M059J (cell line): ENCODE measurements at regions not wholly inside any gene's neighbourhood (a gene's known extent, or its start where the extent isn't known, plus 50 kb on each side); places are given as distances from the start of the nearest gene placed in this dataset.
"Not testable (repeated sequence)": the region's sequence is repeated elsewhere in the genome, so short reads cannot be mapped to it uniquely, and the experiment has no call there.

ENCODE experiments used
- DNase-seq: peaks from one replicate; pipeline ENCODE4 v3.0.0-alpha.2; 2012; ENCODE audit warnings: low read depth

DNA sequence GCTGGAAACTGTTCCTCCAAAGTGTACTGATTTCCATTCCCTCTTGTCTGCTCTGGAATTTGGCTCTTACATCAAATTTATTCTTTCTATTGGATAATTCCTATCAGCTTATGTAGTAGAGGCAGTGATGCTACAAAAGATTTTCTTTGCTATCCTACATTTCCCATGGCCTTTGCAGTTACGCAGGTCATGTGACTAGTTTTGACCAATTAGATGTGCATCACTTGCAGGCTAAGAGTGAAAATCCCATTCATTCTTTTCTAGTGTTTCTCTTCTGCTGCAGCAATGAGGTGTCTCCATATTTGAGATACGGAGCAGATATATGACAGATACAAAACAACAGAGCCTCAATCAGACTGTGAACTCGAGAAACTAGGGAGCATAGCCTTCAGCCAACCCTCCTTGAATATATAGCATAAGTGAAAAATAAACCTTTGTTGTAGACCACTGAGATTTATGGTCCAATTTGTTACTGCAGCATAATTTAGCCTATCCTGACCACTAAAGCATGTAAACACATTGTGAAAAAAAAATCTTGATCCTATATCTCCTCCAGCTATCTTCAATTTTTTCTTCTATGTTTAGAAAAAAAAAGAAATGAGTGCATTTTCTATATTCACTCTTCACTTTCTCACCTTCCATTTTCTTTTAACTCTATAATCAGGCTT lies 102.0 kb downstream of the HNMT start:
- DNase-seq: no peak

DNA sequence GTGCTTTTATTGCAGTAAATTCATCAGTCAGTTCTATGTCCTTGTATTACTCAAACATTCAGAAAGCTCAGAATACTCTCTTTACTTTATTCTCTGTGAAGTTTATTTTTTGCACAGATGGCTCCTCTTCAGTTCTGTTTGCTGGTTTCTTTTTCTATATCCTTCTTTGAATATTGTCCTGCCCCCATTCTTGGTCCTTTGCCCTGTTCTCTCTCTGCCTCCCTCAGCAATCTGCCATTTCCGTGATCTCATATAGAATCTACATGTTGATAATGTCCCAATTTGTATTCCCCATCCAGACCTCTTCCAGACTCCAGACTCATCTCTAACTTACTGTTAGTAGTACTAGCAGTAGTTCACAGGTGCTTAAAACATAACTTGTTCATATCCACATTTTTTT lies 102.6 kb downstream of the HNMT start:
- no peak for DNase-seq

GRCh38 chr2:138068669-138069068 lies 104.4 kb downstream of the HNMT start:
- DNase-seq: not testable (repeated sequence)

- peak; percentile 20 for DNase-seq
Observed at GRCh38 chr2:138071042-138071719, 106.9 kb downstream of the HNMT start.

GRCh38 chr2:138071720-138072719 lies 107.7 kb downstream of the HNMT start:
- peak; percentile 99 for DNase-seq

DNA sequence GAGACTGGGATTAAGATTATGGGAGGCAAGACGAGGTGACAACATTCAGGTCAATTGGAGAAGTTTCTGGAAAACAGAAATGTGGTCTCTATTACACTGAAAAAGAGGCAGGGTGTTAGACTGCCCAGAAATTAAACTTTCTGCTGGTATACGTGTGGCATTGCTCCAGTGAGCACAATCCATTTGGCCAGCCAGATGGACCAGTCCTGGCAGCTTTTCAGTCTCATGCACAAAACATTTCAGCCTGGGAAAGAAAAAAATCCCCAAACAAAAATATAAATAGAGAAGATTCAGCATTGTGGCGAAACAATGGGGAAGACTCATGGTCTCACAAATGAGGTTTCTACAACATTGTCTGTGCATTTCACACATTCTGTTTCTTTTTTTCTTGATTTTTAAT lies 113.9 kb downstream of the HNMT start:
- DNase-seq: no peak

DNA sequence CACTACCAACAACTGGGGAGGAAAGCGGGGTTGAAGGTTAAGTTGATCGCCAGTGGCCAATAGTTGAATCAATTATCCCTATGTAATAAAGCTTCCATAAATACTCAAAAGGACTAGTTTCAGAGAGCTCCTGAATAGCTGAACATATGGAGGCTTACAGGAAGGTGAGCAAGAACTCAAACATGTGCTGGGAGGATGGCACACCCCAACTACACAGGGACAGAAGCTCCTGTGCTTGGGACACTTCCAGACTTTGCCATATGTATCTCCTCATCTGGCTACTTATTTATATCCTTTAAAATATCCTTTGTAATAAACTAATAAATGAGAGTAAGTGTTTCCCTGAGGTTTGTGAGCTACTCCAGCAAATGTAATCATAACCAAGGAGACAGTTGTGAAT lies 115.7 kb downstream of the HNMT start:
- DNase-seq: no peak

DNA sequence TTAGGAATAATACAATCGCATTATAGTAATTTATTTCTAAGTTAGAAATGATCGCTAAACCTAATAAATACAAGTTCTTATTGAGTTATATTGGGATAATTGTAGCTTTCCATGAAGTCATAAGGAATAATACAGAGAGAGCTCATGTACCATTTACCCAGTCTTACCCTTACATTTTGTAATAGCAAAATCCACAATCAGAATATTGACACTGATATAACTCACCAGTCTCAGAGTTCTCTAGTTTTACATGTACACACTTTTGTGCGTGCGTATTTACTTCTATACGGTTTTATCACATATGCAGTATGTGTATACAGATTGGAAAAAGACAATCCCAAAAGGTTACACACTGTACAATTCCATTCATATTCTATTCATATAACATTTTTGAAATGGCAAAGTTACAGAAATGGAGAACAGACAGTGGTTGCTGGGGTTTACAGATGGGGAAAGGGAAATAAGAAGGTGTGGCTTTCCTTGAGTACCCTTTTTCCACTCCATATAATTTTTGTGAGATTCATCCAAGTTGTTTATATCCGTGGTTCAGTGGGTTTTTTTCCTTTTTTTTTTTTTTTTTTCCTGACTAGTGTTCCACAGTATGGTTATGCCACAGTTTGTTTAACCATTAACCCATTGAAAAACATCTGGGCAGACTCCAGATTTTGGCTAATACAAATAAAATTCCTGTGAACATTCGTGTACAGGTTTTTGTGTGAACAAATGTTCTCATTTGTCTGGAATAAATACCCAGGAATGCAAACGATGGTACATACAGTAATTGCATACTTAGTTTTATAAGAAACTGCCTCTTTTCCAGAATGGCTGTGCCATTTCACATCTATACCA lies 117.2 kb downstream of the HNMT start:
- DNase-seq: no peak

DNA sequence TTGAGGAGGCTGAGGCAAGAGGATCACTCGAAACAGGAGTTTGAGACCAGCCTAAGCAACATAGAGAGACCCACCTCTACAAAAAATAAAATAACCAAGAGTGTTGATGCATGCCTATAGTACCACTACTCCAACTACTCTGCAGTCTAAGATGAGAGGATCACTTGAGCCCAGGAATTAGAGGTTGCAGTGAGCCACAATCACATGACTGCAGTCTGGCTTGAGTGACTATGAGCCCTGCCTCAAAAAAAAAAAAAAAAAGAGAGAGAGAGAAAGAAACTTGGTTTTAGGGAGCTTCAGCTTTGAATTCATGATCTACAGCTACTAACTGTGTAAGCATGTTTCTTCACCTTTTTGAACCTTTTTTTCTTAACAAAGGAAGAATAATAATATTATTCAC lies 119.9 kb downstream of the HNMT start:
- peak; percentile 25 for DNase-seq

GRCh38 chr2:138085441-138085840 lies 121.2 kb downstream of the HNMT start:
- DNase-seq: peak; percentile 73

DNA sequence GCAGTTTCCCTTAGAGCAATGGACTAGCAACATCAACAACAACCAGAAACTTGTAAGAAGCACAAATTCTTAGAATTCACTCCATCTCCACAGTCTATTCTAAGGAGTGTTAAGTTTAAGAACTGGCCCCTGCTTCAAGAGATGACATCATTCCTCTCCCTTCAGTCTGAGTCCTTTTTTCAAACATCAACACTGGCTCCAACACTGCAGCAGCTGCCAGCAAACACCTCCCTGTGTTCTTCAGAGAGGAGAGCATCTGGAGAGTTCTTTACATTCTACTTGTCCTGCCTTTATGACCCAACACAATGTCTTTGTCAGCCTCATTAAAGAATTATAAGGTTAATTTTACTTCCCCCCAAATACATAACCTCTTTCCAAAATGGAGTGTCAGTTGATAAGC lies 122.3 kb downstream of the HNMT start:
- peak; percentile 46 for DNase-seq

DNA sequence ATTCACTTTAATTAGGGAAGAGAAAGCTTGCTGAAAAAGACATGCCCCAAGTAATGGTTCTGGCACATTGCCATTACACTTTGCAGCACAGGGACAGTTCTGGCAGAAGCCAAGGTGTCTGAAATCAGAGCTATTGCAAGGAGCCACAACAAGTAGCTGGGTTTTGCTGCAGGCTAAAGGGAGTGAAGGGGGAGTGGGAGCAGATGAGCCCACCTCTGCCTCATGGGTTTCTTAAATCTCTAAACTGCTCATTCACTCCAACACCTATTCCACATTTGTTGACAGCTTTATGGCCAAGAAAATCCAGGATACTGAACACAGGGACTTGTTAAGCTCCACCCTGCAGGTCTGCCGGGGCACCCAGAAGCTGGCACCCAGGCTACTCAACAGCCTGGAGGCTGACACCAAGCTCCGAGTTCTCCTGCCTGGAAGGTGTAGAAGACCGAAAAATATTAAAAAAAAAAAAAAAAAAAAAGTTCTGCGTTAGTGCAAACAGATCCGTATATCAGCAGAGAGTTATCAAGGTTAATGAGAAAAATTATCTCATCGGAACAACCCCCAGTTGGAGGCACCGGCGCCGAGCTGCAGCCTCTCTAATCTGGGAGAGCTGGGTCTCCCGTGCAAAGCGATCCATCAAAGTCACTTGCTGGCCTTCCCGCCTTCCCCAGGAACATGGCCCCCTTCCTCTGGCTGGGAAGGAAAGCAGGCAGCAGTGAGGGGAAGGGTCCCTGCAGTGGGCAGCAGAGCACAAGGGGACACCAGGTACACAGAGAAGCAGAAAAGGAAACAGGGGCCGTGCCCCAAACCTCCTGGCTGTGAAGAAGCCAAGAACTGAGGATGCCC lies 123.7 kb downstream of the HNMT start:
- DNase-seq: no peak

DNA sequence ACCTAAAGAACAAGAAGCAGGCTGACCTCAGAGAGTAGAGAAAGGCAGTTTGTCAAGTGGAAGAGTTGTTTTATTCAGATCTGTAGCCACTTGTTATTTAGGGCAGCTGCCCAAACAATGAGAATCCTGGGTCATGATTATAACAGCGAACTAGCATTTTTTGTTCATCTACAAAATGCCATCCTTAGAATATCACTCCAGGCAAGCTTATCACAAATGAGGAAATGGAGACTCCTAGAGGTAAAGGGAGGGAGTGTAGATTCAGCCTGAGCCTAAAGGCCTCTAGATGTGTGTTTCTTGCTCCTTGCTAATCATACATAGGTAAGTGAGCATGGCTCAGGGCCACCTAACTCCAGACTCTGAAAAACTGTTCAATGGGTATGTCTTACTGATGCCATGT lies 126.1 kb downstream of the HNMT start:
- peak; percentile 59 for DNase-seq

GRCh38 chr2:138093455-138093854 lies 129.2 kb downstream of the HNMT start:
- no peak for DNase-seq

GRCh38 chr2:138094031-138094430 lies 129.8 kb downstream of the HNMT start:
- DNase-seq: no peak

DNA sequence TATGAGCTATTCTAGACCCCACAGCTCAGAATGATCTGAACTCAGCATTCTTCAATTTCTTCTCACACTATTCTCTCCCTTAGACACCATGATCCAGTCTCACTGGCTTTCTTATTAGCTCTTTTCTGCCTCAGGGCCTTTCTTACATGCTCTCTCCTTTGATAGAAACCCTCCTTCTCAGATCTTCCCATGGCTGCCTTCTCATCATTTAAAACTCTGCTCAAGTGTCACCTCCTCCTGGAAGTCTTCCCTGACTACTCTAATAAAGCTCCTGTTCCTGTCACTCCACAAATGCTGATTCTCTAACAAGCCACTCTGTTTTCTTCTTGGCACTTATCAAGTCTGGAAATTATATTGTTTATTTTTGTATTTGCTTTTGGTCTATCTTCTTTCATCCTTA lies 131.1 kb downstream of the HNMT start:
- no peak for DNase-seq

DNA sequence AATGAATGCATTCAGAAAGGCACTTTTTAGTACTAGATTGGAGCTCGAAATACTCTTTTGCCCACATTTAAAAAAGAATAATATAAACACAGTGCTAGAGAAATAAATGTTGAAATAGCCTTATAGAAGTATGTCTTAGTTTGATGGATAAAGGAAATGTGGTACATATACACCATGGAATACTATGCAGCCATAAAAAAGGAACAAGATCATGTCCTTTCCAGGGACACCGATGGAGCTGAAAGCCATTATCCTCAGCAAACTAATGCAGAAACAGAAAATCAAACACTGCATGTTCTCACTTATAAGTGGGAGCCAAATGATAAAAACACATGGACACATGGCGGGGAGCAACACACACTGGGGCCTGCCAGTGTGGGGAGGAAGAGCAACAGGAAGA lies 135.0 kb downstream of the HNMT start:
- not testable (repeated sequence) for DNase-seq

DNA sequence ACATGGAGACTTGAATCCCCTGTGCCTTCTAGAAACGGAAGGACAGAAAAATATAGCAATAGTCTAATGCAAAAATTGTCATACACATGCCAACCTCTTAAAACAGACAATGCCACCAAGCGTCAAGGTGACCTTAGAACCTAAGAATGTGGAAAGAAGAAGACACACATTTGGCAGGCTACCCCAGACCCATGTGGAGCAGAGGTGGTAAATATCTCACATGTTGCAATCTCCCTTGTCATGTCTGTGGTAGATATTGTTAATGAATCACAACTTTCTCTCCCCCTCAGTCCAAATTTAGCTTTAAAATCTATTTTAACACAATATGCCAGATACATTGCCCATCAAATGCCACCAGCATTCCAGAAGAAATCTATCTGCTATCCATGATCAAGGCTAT lies 137.4 kb downstream of the HNMT start:
- no peak for DNase-seq

GRCh38 chr2:138102664-138103063 lies 138.4 kb downstream of the HNMT start:
- DNase-seq: no peak

DNA sequence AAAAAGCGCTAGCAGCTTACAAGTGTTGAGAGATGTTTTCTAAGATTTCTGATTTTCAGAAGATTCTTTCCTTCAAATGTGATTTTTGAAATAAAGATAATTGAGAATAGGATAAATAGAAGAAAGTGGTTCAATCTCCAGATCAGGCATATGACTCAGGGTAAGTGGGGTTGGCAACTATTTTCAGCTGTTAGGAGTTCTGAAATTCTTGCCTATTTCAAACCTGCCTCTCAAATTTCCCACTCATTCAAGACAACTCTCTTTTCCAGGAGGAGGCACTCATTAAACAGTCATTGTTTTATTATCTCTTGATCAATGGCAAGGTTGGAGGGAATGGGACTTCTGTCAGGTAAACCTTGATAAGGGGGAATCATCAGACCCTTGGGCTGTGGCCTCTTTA lies 138.9 kb downstream of the HNMT start:
- DNase-seq: no peak

DNA sequence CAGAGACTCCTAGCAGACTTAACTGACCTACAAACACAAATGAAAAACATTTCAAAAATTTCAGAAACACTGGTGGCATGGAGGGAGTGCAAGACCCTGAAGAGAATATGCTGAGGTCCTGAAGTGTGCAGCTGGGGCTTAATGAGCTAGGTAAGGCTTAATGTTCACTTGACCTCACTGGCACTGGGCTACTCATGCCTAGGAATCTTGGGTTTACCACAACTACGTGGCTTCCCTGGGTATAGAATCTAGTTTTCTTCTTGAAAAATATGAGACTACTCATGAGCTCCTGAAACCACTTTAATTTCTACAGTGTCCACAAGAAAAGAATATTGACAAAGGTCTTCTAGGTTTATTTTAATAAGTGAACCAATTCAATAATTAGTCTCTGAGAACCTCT lies 139.8 kb downstream of the HNMT start:
- DNase-seq: peak; percentile 76
